ENCODE measurements at regions not wholly inside any gene's neighbourhood (a gene's known extent, or its start where the extent isn't known, plus 50 kb on each side); places are given as distances from the start of the nearest gene placed in this dataset.

DNA sequence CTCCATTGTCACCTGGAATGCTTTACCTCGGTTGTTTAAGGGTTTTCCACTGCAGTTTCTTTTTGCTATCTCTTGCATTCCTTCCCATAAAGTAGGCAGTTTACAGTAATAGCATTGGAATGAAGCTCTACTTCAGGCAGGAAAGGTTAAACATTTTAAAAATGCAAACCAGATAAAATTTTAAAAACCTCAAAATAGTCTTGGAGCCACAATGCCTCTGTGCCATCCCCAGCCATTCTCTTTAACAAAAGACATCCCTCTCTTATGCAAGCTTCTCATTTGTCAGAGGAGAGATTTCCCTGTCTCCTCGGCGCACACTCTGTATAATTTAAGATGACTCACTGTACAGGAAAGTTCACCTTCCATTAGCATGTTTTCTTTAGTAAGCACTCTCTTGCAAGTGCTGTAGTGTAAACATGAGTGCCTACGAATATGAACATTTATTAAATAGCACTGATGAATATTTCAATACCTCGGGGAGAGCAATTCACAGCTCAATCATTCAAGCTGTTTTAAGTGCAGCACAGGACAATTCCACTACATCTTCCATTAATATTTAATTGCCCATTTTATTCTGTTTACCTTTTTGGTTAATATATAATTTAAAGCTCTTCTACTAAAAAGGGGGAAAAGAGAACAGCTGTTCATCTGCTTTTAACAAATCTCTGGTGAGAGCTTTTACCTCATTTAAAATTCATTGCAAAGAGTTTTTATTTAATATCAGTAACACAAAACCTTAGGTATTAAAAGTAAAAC is 343.6 kb downstream of the SPATA31D1 start:
- TF ChIP-seq SIN3A (IDR thresholded peaks at IDR 0.05; ENCODE audit: borderline replicate concordance, insufficient read depth, low read length), result no peak
- no peak for TF ChIP-seq FOXP2 (optimal IDR thresholded peaks at IDR 0.05; ENCODE audit: borderline replicate concordance, extremely low read depth, extremely low read length, insufficient read depth)
- no peak for TF ChIP-seq POLR2AphosphoS5 (IDR thresholded peaks at IDR 0.05; ENCODE audit: low read depth, low read length)
- TF ChIP-seq, protein P1, sequence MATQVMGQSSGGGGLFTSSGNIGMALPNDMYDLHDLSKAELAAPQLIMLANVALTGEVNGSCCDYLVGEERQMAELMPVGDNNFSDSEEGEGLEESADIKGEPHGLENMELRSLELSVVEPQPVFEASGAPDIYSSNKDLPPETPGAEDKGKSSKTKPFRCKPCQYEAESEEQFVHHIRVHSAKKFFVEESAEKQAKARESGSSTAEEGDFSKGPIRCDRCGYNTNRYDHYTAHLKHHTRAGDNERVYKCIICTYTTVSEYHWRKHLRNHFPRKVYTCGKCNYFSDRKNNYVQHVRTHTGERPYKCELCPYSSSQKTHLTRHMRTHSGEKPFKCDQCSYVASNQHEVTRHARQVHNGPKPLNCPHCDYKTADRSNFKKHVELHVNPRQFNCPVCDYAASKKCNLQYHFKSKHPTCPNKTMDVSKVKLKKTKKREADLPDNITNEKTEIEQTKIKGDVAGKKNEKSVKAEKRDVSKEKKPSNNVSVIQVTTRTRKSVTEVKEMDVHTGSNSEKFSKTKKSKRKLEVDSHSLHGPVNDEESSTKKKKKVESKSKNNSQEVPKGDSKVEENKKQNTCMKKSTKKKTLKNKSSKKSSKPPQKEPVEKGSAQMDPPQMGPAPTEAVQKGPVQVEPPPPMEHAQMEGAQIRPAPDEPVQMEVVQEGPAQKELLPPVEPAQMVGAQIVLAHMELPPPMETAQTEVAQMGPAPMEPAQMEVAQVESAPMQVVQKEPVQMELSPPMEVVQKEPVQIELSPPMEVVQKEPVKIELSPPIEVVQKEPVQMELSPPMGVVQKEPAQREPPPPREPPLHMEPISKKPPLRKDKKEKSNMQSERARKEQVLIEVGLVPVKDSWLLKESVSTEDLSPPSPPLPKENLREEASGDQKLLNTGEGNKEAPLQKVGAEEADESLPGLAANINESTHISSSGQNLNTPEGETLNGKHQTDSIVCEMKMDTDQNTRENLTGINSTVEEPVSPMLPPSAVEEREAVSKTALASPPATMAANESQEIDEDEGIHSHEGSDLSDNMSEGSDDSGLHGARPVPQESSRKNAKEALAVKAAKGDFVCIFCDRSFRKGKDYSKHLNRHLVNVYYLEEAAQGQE (IDR thresholded peaks at IDR 0.05; ENCODE audit: insufficient read depth in 1 of 2, low read depth in 2 of 2, low read length in 2 of 2), result no peak
- TF ChIP-seq TAF1 (IDR thresholded peaks at IDR 0.05; ENCODE audit: borderline replicate concordance, insufficient read depth, low read length), result no peak

DNA sequence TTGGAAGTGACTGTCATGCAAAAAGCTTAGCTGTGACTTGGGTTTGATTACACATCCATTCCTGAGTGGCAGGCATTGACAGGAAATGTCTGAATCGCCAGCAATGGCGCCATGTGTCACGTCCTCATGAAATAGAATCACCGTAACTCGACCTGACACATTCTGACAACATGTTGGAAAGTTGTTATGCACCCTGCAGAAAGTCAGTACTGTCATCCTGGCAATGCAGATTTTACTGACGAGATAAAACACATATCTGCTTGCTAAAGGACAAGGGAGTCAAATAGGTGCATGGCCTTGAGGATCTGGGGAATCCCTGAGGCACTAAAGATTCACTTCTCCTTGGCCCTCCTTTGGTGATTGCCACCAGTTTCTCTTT is 344.2 kb downstream of the SPATA31D1 start:
- TF ChIP-seq TAF1 (IDR thresholded peaks at IDR 0.05; ENCODE audit: borderline replicate concordance, insufficient read depth, low read length) (no peak), POLR2AphosphoS5 (IDR thresholded peaks at IDR 0.05; ENCODE audit: low read depth, low read length) (no peak), SIN3A (IDR thresholded peaks at IDR 0.05; ENCODE audit: borderline replicate concordance, insufficient read depth, low read length) (no peak)
- TF ChIP-seq, protein P1 (IDR thresholded peaks at IDR 0.05; ENCODE audit: insufficient read depth in 1 of 2, low read depth in 2 of 2, low read length in 2 of 2), result no peak

DNA sequence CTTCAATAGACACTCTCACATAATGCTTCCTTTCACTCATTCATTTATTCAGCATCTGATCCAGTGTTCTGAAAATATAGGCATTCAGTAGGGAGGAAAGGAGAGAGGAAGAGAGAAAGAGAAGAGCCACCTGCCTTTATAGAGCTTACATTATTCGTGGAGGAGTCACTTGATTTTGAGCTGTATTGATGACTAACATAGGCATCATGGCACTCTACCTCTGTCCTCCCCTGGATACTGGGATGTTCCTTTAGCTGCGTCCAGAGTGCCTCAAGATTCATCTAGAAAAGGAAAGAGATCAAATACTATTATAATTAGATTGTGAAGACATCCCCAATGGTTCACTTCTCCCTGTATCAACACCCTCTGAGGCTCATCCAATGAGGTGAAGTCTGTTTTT is 345.1 kb downstream of the SPATA31D1 start:
- TF ChIP-seq TAF1 (IDR thresholded peaks at IDR 0.05; ENCODE audit: borderline replicate concordance, insufficient read depth, low read length) (no peak), FOXP2 (optimal IDR thresholded peaks at IDR 0.05; ENCODE audit: borderline replicate concordance, extremely low read depth, extremely low read length, insufficient read depth) (no peak), SIN3A (IDR thresholded peaks at IDR 0.05; ENCODE audit: borderline replicate concordance, insufficient read depth, low read length) (no peak), POLR2AphosphoS5 (IDR thresholded peaks at IDR 0.05; ENCODE audit: low read depth, low read length) (no peak)
- TF ChIP-seq, protein P1 (IDR thresholded peaks at IDR 0.05; ENCODE audit: insufficient read depth in 1 of 2, low read depth in 2 of 2, low read length in 2 of 2), result no peak

DNA sequence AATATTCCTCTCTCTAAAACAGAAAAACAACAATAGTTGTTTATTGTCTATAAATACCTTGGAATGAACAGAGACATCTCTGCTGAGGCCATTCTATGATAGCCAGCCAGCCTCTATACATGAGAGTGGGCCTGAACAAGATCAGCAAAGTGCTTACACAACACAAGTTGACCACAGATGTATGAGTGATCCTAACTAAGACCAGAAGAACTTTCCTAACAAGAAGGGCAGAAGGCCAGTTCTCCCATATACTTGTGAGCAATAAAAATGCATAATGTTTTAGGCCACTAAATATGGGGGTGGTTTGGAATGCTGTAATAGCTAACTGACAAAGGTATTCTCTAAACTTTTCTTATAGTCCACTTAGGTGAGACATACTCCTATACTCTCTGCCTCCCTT is 345.7 kb downstream of the SPATA31D1 start:
- TF ChIP-seq, protein P1 (IDR thresholded peaks at IDR 0.05; ENCODE audit: insufficient read depth in 1 of 2, low read depth in 2 of 2, low read length in 2 of 2), result no peak
- TF ChIP-seq TAF1 (IDR thresholded peaks at IDR 0.05; ENCODE audit: borderline replicate concordance, insufficient read depth, low read length) (no peak), POLR2AphosphoS5 (IDR thresholded peaks at IDR 0.05; ENCODE audit: low read depth, low read length) (no peak), SIN3A (IDR thresholded peaks at IDR 0.05; ENCODE audit: borderline replicate concordance, insufficient read depth, low read length) (no peak), FOXP2 (optimal IDR thresholded peaks at IDR 0.05; ENCODE audit: borderline replicate concordance, extremely low read depth, extremely low read length, insufficient read depth) (no peak)

All from PFSK-1 (cell line).